Activated CD8-positive, alpha-beta memory T cell treated with anti-CD3 and anti-CD28 coated beads, Interleukin-2, amount 10 ng/mL, durations not matched to agents 7 days and 5 days (primary cell): ENCODE measurements at regions not wholly inside any gene's neighbourhood (a gene's known extent, or its start where the extent isn't known, plus 50 kb on each side); places are given as distances from the start of the nearest gene placed in this dataset.

Experiments used
- ATAC-seq: fragments of 150-1000 bp; cut with Tn5 transposase; one replicate; pipeline ENCODE4 v1.10.0; 2021; ENCODE audit warnings: moderate library complexity
- CTCF ChIA-PET: fragments of 350-600 bp; sonication (Branson Sonifier 250); formaldehyde crosslinking; loops from one replicate; lab custom pipeline; 2021; ENCODE audit warnings: antibody characterized with exemption; lab: Charles Lee
- DNase-seq: peaks from one replicate; pipeline ENCODE4 v3.0.0-alpha.2; 2020
- H3K27ac Mint-ChIP-seq: one replicate; pipeline ENCODE4 v1.8.0; 2021; ENCODE audit warnings: mild to moderate bottlenecking, mixed read lengths
- H3K27me3 Mint-ChIP-seq: one replicate; pipeline ENCODE4 v1.8.0; 2021; ENCODE audit warnings: mixed read lengths
- H3K36me3 Mint-ChIP-seq: one replicate; pipeline ENCODE4 v1.8.0; 2021; ENCODE audit warnings: mild to moderate bottlenecking, mixed read lengths
- H3K4me1 Mint-ChIP-seq: one replicate; pipeline ENCODE4 v1.8.0; 2021; ENCODE audit warnings: mixed read lengths
- H3K4me3 Mint-ChIP-seq: one replicate; pipeline ENCODE4 v1.8.0; 2021; ENCODE audit warnings: mild to moderate bottlenecking, moderate library complexity, mixed read lengths
- H3K9me3 Mint-ChIP-seq: one replicate; pipeline ENCODE4 v1.8.0; 2022; ENCODE audit warnings: low read depth, mixed read lengths

GRCh38 chr5:107211630-107212029 is 459.1 kb downstream of the EFNA5 start:
- H3K36me3 Mint-ChIP-seq = no peaks in the 10 kb centered on the region
- no peak overlapping the region for H3K4me3 Mint-ChIP-seq
- H3K9me3 Mint-ChIP-seq = no peaks in the 10 kb centered on the region
- CTCF ChIA-PET = no interaction called here
- no peaks in the 10 kb centered on the region for H3K4me1 Mint-ChIP-seq
- DNase-seq (no peak), ATAC-seq (no peak)
- no peak overlapping the region for H3K27ac Mint-ChIP-seq
- no peaks in the 10 kb centered on the region for H3K27me3 Mint-ChIP-seq

GRCh38 chr5:107208867-107209266 is 461.9 kb downstream of the EFNA5 start:
- Mint-ChIP-seq H3K4me1 (no peaks in the 10 kb centered on the region), H3K27me3 (no peaks in the 10 kb centered on the region), H3K4me3 (no peak overlapping the region), H3K36me3 (no peaks in the 10 kb centered on the region), H3K27ac (no peak overlapping the region), H3K9me3 (no peaks in the 10 kb centered on the region)
- CTCF ChIA-PET = no interaction called here
- no peak for DNase-seq
- no peak for ATAC-seq

GRCh38 chr5:107204413-107204812 is 466.3 kb downstream of the EFNA5 start:
- ATAC-seq (no peak), DNase-seq (no peak)
- H3K4me3 Mint-ChIP-seq = no peak overlapping the region
- H3K27me3 Mint-ChIP-seq = no peaks in the 10 kb centered on the region
- H3K36me3 Mint-ChIP-seq = no peaks in the 10 kb centered on the region
- CTCF ChIA-PET = no interaction called here
- no peaks in the 10 kb centered on the region for H3K9me3 Mint-ChIP-seq
- H3K27ac Mint-ChIP-seq = no peak overlapping the region
- no peaks in the 10 kb centered on the region for H3K4me1 Mint-ChIP-seq

GRCh38 chr5:107203243-107203642 is 467.5 kb downstream of the EFNA5 start:
- CTCF ChIA-PET = no interaction called here
- H3K9me3 Mint-ChIP-seq = no peaks in the 10 kb centered on the region
- no peaks in the 10 kb centered on the region for H3K4me1 Mint-ChIP-seq
- H3K27me3 Mint-ChIP-seq = no peaks in the 10 kb centered on the region
- no peak overlapping the region for H3K27ac Mint-ChIP-seq
- DNase-seq (no peak), ATAC-seq (no peak)
- H3K4me3 Mint-ChIP-seq = no peak overlapping the region
- H3K36me3 Mint-ChIP-seq = no peaks in the 10 kb centered on the region

GRCh38 chr5:107199756-107200155 is 471.0 kb downstream of the EFNA5 start:
- DNase-seq = no peak
- no peak overlapping the region for H3K27ac Mint-ChIP-seq
- no peaks in the 10 kb centered on the region for H3K4me1 Mint-ChIP-seq
- no peaks in the 10 kb centered on the region for H3K27me3 Mint-ChIP-seq
- ATAC-seq = no peak
- H3K9me3 Mint-ChIP-seq = peaks cover 2% of the 10 kb centered on the region
- CTCF ChIA-PET = no interaction called here
- no peak overlapping the region for H3K4me3 Mint-ChIP-seq
- H3K36me3 Mint-ChIP-seq = no peaks in the 10 kb centered on the region

- Mint-ChIP-seq H3K27me3 (no peaks in the 10 kb centered on the region), H3K4me3 (no peak overlapping the region), H3K27ac (no peak overlapping the region), H3K9me3 (peaks cover 4% of the 10 kb centered on the region), H3K36me3 (no peaks in the 10 kb centered on the region), H3K4me1 (no peaks in the 10 kb centered on the region)
- no peak for DNase-seq
- CTCF ChIA-PET = no interaction called here
- no peak for ATAC-seq
Observed at GRCh38 chr5:107196500-107197059, 474.2 kb downstream of the EFNA5 start.

- Mint-ChIP-seq H3K9me3 (peaks cover 4% of the 10 kb centered on the region), H3K27ac (no peak overlapping the region), H3K27me3 (no peaks in the 10 kb centered on the region), H3K36me3 (no peaks in the 10 kb centered on the region), H3K4me1 (no peaks in the 10 kb centered on the region), H3K4me3 (no peak overlapping the region)
- DNase-seq (no peak), ATAC-seq (no peak)
- CTCF ChIA-PET = no interaction called here
Observed at GRCh38 chr5:107195890-107196395, 474.8 kb downstream of the EFNA5 start.

GRCh38 chr5:107184871-107185270 is 485.9 kb downstream of the EFNA5 start:
- CTCF ChIA-PET = no interaction called here
- no peaks in the 10 kb centered on the region for H3K4me1 Mint-ChIP-seq

GRCh38 chr5:107184066-107184465 is 486.7 kb downstream of the EFNA5 start:
- Mint-ChIP-seq H3K4me3 (no peak overlapping the region), H3K4me1 (no peaks in the 10 kb centered on the region), H3K27me3 (no peaks in the 10 kb centered on the region), H3K27ac (no peak overlapping the region), H3K9me3 (peaks cover 4% of the 10 kb centered on the region), H3K36me3 (no peaks in the 10 kb centered on the region)
- DNase-seq (no peak), ATAC-seq (no peak)
- CTCF ChIA-PET = no interaction called here

More at GRCh38 chr5:107184871-107185270, 485.9 kb downstream of the EFNA5 start:
- Mint-ChIP-seq H3K27ac (no peak overlapping the region), H3K4me3 (no peak overlapping the region), H3K9me3 (peaks cover 4% of the 10 kb centered on the region), H3K27me3 (no peaks in the 10 kb centered on the region), H3K36me3 (no peaks in the 10 kb centered on the region)
- DNase-seq = no peak
- ATAC-seq = no peak

GRCh38 chr5:107170620-107171019 is 500.1 kb downstream of the EFNA5 start:
- Mint-ChIP-seq H3K4me3 (no peak overlapping the region), H3K27ac (no peak overlapping the region), H3K27me3 (no peaks in the 10 kb centered on the region), H3K4me1 (no peaks in the 10 kb centered on the region), H3K36me3 (no peaks in the 10 kb centered on the region), H3K9me3 (peaks cover 10% of the 10 kb centered on the region)
- DNase-seq (no peak), ATAC-seq (no peak)
- CTCF ChIA-PET = no interaction called here

- H3K27ac Mint-ChIP-seq = no peak overlapping the region
- ATAC-seq (no peak), DNase-seq (no peak)
- peaks cover 10% of the 10 kb centered on the region for H3K9me3 Mint-ChIP-seq
- H3K4me1 Mint-ChIP-seq = no peaks in the 10 kb centered on the region
- no peaks in the 10 kb centered on the region for H3K27me3 Mint-ChIP-seq
- no peak overlapping the region for H3K4me3 Mint-ChIP-seq
- no peaks in the 10 kb centered on the region for H3K36me3 Mint-ChIP-seq
- CTCF ChIA-PET = no interaction called here
Observed at GRCh38 chr5:107169867-107170266, 500.9 kb downstream of the EFNA5 start.

GRCh38 chr5:107168848-107169752 is 501.6 kb downstream of the EFNA5 start:
- Mint-ChIP-seq H3K4me1 (no peaks in the 10 kb centered on the region), H3K27me3 (no peaks in the 10 kb centered on the region), H3K27ac (no peak overlapping the region), H3K36me3 (no peaks in the 10 kb centered on the region), H3K4me3 (no peak overlapping the region), H3K9me3 (peaks cover 10% of the 10 kb centered on the region)
- CTCF ChIA-PET = no interaction called here
- DNase-seq = no peak
- no peak for ATAC-seq

- ATAC-seq (no peak), DNase-seq (no peak)
- CTCF ChIA-PET = no interaction called here
- Mint-ChIP-seq H3K4me3 (no peak overlapping the region), H3K27me3 (no peaks in the 10 kb centered on the region), H3K27ac (no peak overlapping the region), H3K4me1 (no peaks in the 10 kb centered on the region), H3K9me3 (peaks cover 10% of the 10 kb centered on the region), H3K36me3 (no peaks in the 10 kb centered on the region)
Observed at GRCh38 chr5:107168086-107168485, 502.7 kb downstream of the EFNA5 start.

- Mint-ChIP-seq H3K4me3 (no peak overlapping the region), H3K9me3 (peaks cover 3% of the 10 kb centered on the region), H3K27ac (no peak overlapping the region), H3K36me3 (no peaks in the 10 kb centered on the region), H3K4me1 (no peaks in the 10 kb centered on the region), H3K27me3 (no peaks in the 10 kb centered on the region)
- CTCF ChIA-PET = no interaction called here
- no peak for DNase-seq
- no peak for ATAC-seq
Observed at GRCh38 chr5:107165296-107165695, 505.4 kb downstream of the EFNA5 start.
